PFSK-1 (cell line): ENCODE measurements at regions not wholly inside any gene's neighbourhood (a gene's known extent, or its start where the extent isn't known, plus 50 kb on each side); places are given as distances from the start of the nearest gene placed in this dataset.

Experiments
- POLR2AphosphoS5 ChIP-seq: IDR thresholded peaks from 2 replicates; pipeline ENCODE4 v1.6.1; 2012; ENCODE audit warnings: low read depth, mild to moderate bottlenecking, control low read depth, low read length, moderate library complexity
- SIN3A ChIP-seq: IDR thresholded peaks from 2 replicates; pipeline ENCODE4 v1.6.1; 2012; ENCODE audit warnings: mild to moderate bottlenecking, low read length, moderate library complexity, borderline replicate concordance; ENCODE audit not compliant: insufficient read depth
- TAF1 ChIP-seq: IDR thresholded peaks from 2 replicates; pipeline ENCODE4 v1.6.1; 2012; ENCODE audit warnings: low read length, control low read depth, borderline replicate concordance; ENCODE audit not compliant: insufficient read depth
- TF ChIP-seq, protein P1 (sequence below), 2 experiments: IDR thresholded peaks; 2 replicates each; pipeline versions ENCODE4 v1.6.1 to v1.8.0; 2011 to 2012; ENCODE audit warnings: low read depth in 2 of 2, low read length in 2 of 2, control low read depth in 1 of 2, inconsistent platforms in 1 of 2, mild to moderate bottlenecking in 1 of 2, moderate library complexity in 1 of 2; ENCODE audit not compliant: insufficient read depth in 1 of 2

DNA sequence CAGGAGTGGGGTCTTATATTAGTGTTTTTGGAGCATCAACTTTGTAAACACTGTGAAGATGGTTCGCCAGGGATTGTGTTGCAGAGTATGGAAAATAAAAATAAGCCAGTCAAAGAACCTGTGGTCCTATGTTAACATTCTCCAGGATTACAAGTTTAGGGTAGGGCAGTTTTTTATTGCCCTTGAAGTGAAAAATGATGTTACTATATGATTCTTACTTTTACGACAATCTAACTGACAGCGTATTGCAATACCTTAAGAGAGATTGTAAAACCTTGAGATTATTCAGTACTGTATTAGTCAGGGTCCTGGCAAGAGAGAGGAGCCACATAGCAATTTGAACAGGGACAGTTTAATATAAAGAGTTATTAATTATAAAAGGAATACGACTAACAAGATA lies 144.7 kb upstream of the ZNF608 start:
- TF ChIP-seq POLR2AphosphoS5, result no peak
- no peak for TF ChIP-seq TAF1
- TF ChIP-seq, protein P1, sequence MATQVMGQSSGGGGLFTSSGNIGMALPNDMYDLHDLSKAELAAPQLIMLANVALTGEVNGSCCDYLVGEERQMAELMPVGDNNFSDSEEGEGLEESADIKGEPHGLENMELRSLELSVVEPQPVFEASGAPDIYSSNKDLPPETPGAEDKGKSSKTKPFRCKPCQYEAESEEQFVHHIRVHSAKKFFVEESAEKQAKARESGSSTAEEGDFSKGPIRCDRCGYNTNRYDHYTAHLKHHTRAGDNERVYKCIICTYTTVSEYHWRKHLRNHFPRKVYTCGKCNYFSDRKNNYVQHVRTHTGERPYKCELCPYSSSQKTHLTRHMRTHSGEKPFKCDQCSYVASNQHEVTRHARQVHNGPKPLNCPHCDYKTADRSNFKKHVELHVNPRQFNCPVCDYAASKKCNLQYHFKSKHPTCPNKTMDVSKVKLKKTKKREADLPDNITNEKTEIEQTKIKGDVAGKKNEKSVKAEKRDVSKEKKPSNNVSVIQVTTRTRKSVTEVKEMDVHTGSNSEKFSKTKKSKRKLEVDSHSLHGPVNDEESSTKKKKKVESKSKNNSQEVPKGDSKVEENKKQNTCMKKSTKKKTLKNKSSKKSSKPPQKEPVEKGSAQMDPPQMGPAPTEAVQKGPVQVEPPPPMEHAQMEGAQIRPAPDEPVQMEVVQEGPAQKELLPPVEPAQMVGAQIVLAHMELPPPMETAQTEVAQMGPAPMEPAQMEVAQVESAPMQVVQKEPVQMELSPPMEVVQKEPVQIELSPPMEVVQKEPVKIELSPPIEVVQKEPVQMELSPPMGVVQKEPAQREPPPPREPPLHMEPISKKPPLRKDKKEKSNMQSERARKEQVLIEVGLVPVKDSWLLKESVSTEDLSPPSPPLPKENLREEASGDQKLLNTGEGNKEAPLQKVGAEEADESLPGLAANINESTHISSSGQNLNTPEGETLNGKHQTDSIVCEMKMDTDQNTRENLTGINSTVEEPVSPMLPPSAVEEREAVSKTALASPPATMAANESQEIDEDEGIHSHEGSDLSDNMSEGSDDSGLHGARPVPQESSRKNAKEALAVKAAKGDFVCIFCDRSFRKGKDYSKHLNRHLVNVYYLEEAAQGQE (IDR thresholded peaks at IDR 0.05; ENCODE audit: insufficient read depth in 1 of 2, low read depth in 2 of 2, low read length in 2 of 2), result no peak
- no peak for TF ChIP-seq SIN3A
